ENCODE measurements at regions not wholly inside any gene's neighbourhood (a gene's known extent, or its start where the extent isn't known, plus 50 kb on each side); places are given as distances from the start of the nearest gene placed in this dataset.
"Not testable (repeated sequence)": the region's sequence is repeated elsewhere in the genome, so short reads cannot be mapped to it uniquely, and the experiment has no call there.

- not testable (repeated sequence) for TF ChIP-seq CTCF, EZH2phosphoT487 (IDR thresholded peaks at IDR 0.05)
These were observed 234.0 kb downstream of the TFAP2B start for GRCh38 chr6:51052716-51053115.
